RPMI7951 (cell line): ENCODE measurements at regions not wholly inside any gene's neighbourhood (a gene's known extent, or its start where the extent isn't known, plus 50 kb on each side); places are given as distances from the start of the nearest gene placed in this dataset.
"Not testable (repeated sequence)": the region's sequence is repeated elsewhere in the genome, so short reads cannot be mapped to it uniquely, and the experiment has no call there.

Experiments
- DNase-seq: peaks from one replicate; pipeline ENCODE4 v3.0.0-alpha.2; 2012; ENCODE audit warnings: low read depth

- no peak for DNase-seq
These were observed 240.2 kb downstream of the NEBL start for GRCh38 chr10:20656886-20657285.

- DNase-seq, result not testable (repeated sequence)
These were observed 244.7 kb downstream of the NEBL start for GRCh38 chr10:20652424-20652823.

GRCh38 chr10:20648263-20648874 is 248.7 kb downstream of the NEBL start:
- no peak for DNase-seq

GRCh38 chr10:20647756-20648155 is 249.4 kb downstream of the NEBL start:
- no peak for DNase-seq

- no peak for DNase-seq
These were observed 252.7 kb downstream of the NEBL start for GRCh38 chr10:20644421-20644820.

- no peak for DNase-seq
These were observed 255.5 kb downstream of the NEBL start for GRCh38 chr10:20641605-20642004.

GRCh38 chr10:20635570-20635969 is 261.5 kb downstream of the NEBL start:
- no peak for DNase-seq

- no peak for DNase-seq
These were observed 262.3 kb downstream of the NEBL start for GRCh38 chr10:20634839-20635238.

GRCh38 chr10:20633714-20634113 is 263.4 kb downstream of the NEBL start:
- no peak for DNase-seq

- DNase-seq, result no peak
These were observed 264.4 kb downstream of the NEBL start for GRCh38 chr10:20632696-20633095.

GRCh38 chr10:20631229-20631628 is 265.9 kb downstream of the NEBL start:
- no peak for DNase-seq

GRCh38 chr10:20630092-20630643 is 266.9 kb downstream of the NEBL start:
- no peak for DNase-seq

- no peak for DNase-seq
These were observed 269.1 kb downstream of the NEBL start for GRCh38 chr10:20627946-20628507.

GRCh38 chr10:20627087-20627486 is 270.0 kb downstream of the NEBL start:
- no peak for DNase-seq

GRCh38 chr10:20625868-20626267 is 271.2 kb downstream of the NEBL start:
- no peak for DNase-seq

GRCh38 chr10:20624642-20625041 is 272.5 kb downstream of the NEBL start:
- DNase-seq, result no peak

GRCh38 chr10:20623546-20623945 is 273.6 kb downstream of the NEBL start:
- no peak for DNase-seq

GRCh38 chr10:20622531-20623211 is 274.4 kb downstream of the NEBL start:
- no peak for DNase-seq

- DNase-seq, result no peak
These were observed 276.1 kb downstream of the NEBL start for GRCh38 chr10:20620981-20621380.

- DNase-seq, result no peak
These were observed 279.0 kb downstream of the NEBL start for GRCh38 chr10:20618011-20618547.

- DNase-seq, result no peak
These were observed 279.9 kb downstream of the NEBL start for GRCh38 chr10:20616918-20617810.
